GM12878 (cell line): ENCODE measurements at regions not wholly inside any gene's neighbourhood (a gene's known extent, or its start where the extent isn't known, plus 50 kb on each side); places are given as distances from the start of the nearest gene placed in this dataset.

ENCODE experiments used
- ATF2 ChIP-seq: IDR thresholded peaks from 2 replicates; pipeline ENCODE4 v1.6.1; 2012; ENCODE audit warnings: low read length, inconsistent platforms
- CREB1 ChIP-seq: IDR thresholded peaks from 2 replicates; pipeline ENCODE4 v1.6.1; 2012; ENCODE audit warnings: low read depth, mild to moderate bottlenecking, inconsistent platforms
- CTCF ChIP-seq, 3 experiments: IDR thresholded peaks in 2 of 3; conservative IDR thresholded peaks in 1 of 3; 2 replicates each; pipeline ENCODE4 v1.5.1; 2011; ENCODE audit warnings: low read depth in 3 of 3, low read length in 3 of 3, mild to moderate bottlenecking in 3 of 3, control low read depth in 2 of 3, moderate library complexity in 2 of 3, inconsistent platforms in 1 of 3, mixed read lengths in 1 of 3; ENCODE audit not compliant: control insufficient read depth in 2 of 3, insufficient read depth in 1 of 3; ENCODE audit errors: extremely low read depth in 1 of 3
- EED ChIP-seq: sonication (generic); IDR thresholded peaks from 2 replicates; pipeline ENCODE4 v1.6.1; 2016; ENCODE audit warnings: antibody characterized with exemption, low read depth
- EGR1 ChIP-seq, 2 experiments: IDR thresholded peaks; 1 replicate in 1 of 2; 2 replicates in 1 of 2; pipeline ENCODE4 v1.6.1; 2011 to 2012; ENCODE audit warnings: low read depth in 2 of 2, low read length in 2 of 2, borderline replicate concordance in 1 of 2, mild to moderate bottlenecking in 1 of 2, moderate library complexity in 1 of 2
- FOS ChIP-seq: IDR thresholded peaks from 3 replicates; pipeline ENCODE4 v1.6.1; 2011; ENCODE audit warnings: borderline replicate concordance; ENCODE audit not compliant: insufficient read length; ENCODE audit errors: extremely low read depth
- GABPA ChIP-seq: IDR thresholded peaks from 2 replicates; pipeline ENCODE4 v1.6.1; 2014; ENCODE audit warnings: antibody characterized with exemption, low read depth, mild to moderate bottlenecking, inconsistent platforms
- GATAD2B ChIP-seq: fragments of 450-650 bp; conservative IDR thresholded peaks from 2 replicates; pipeline ENCODE4 v1.6.1; 2017; ENCODE audit warnings: low read depth, mild to moderate bottlenecking, moderate library complexity
- IRF4 ChIP-seq: IDR thresholded peaks from 2 replicates; pipeline ENCODE4 v1.6.1; 2011; ENCODE audit warnings: low read depth, low read length
- JUNB ChIP-seq: IDR thresholded peaks from 2 replicates; pipeline ENCODE4 v1.6.1; 2016; ENCODE audit warnings: antibody characterized with exemption, mild to moderate bottlenecking
- KAT2A ChIP-seq: conservative IDR thresholded peaks from 2 replicates; pipeline ENCODE4 v1.6.1; 2011; ENCODE audit warnings: low read depth, low read length; ENCODE audit not compliant: control insufficient read depth
- NFIC ChIP-seq: IDR thresholded peaks from 2 replicates; pipeline ENCODE4 v1.6.1; 2012; ENCODE audit warnings: low read depth, mild to moderate bottlenecking, inconsistent platforms, low read length, moderate library complexity
- RAD21 ChIP-seq: IDR thresholded peaks from 2 replicates; pipeline ENCODE4 v1.6.1; 2011; ENCODE audit warnings: mild to moderate bottlenecking, low read depth, low read length, moderate library complexity; ENCODE audit not compliant: insufficient read depth
- REST ChIP-seq: IDR thresholded peaks from 2 replicates; pipeline ENCODE4 v1.6.1; 2012; ENCODE audit warnings: mild to moderate bottlenecking, low read depth, low read length
- SREBF2 ChIP-seq: IDR thresholded peaks from 2 replicates; pipeline ENCODE4 v1.6.1; 2012; ENCODE audit warnings: mild to moderate bottlenecking, low read length
- SUPT20H ChIP-seq: IDR thresholded peaks from 2 replicates; pipeline ENCODE4 v1.6.1; 2011; ENCODE audit warnings: low read depth, mild to moderate bottlenecking, low read length, moderate library complexity, borderline replicate concordance; ENCODE audit not compliant: control insufficient read depth
- WRNIP1 ChIP-seq: IDR thresholded peaks from 2 replicates; pipeline ENCODE4 v1.6.1; 2011; ENCODE audit warnings: low read depth, low read length, improper control_type of control experiment, borderline replicate concordance
- ZBTB40 ChIP-seq: fragments of 450-650 bp; IDR thresholded peaks from 2 replicates; pipeline ENCODE4 v1.6.1; 2016; ENCODE audit warnings: mild to moderate bottlenecking, moderate library complexity, borderline replicate concordance
- ZNF384 ChIP-seq: IDR thresholded peaks from 2 replicates; pipeline ENCODE4 v1.6.1; 2012; ENCODE audit warnings: low read depth, mild to moderate bottlenecking, low read length, improper control_type of control experiment, borderline replicate concordance

- TF ChIP-seq ZBTB40, result no peak
- TF ChIP-seq IRF4, result no peak
- TF ChIP-seq CREB1, result 0 out of 2 replicates have a peak, but pooled peaks have one; percentile 13
- TF ChIP-seq EGR1 (IDR thresholded peaks at IDR 0.05; ENCODE audit: borderline replicate concordance in 1 of 2, low read depth in 2 of 2, low read length in 2 of 2), result peak in 1 of 2 experiments; percentile 85; a peak in 1 of 3 replicates
- TF ChIP-seq GABPA, result no peak
- peak; percentile 76 for TF ChIP-seq ATF2
- TF ChIP-seq KAT2A, result no peak
- no peak for TF ChIP-seq SREBF2
- no peak for TF ChIP-seq GATAD2B
- TF ChIP-seq ZNF384, result peak; percentile 86
- TF ChIP-seq RAD21, result peak; percentile 14; the same call in 1 of the 2 replicates
- TF ChIP-seq JUNB, result peak; percentile 73
- TF ChIP-seq REST, result no peak
- no peak for TF ChIP-seq FOS
- no peak for TF ChIP-seq SUPT20H
- 0 out of 2 replicates have a peak, but pooled peaks have one; percentile 23 for TF ChIP-seq EED
- peak; percentile 88 for TF ChIP-seq NFIC
- no peak for TF ChIP-seq WRNIP1
- no peak for TF ChIP-seq CTCF (IDR thresholded peaks at IDR 0.05 in 2 of 3, conservative IDR thresholded peaks at IDR 0.05 in 1 of 3; ENCODE audit: control insufficient read depth in 2 of 3, extremely low read depth in 1 of 3, insufficient read depth in 1 of 3, low read depth in 3 of 3, low read length in 3 of 3)
Measured at GRCh38 chr5:87195104-87195591, 72.5 kb upstream of the RASA1 start (continued).
